IMR-90 (cell line): ENCODE measurements at regions not wholly inside any gene's neighbourhood (a gene's known extent, or its start where the extent isn't known, plus 50 kb on each side); places are given as distances from the start of the nearest gene placed in this dataset.

Experiments used
- ATAC-seq: fragments of 200-7000 bp; cut with Tn5 transposase; 2 replicates; pipeline ENCODE4 v1.9.1; 2020; ENCODE audit warnings: low read depth, mild to moderate bottlenecking, moderate library complexity
- BruUV-seq: library from RNA; stranded (reverse); fragments of 400-500 nt; replicated peaks from 2 replicates; lab custom pipeline; 2021; lab: Mats Ljungman, UMichigan
- CTCF ChIA-PET: fragments of 300-600 bp; formaldehyde crosslinking; extraction: SDS; loops from one replicate; lab custom pipeline; 2021; ENCODE audit warnings: antibody characterized with exemption; lab: Yijun Ruan, JAX
- POLR2A ChIA-PET: fragments of 300-600 bp; sonication (Branson Sonifier 250); formaldehyde crosslinking; loops from one replicate; lab custom pipeline; 2022; ENCODE audit warnings: antibody characterized with exemption; ENCODE audit not compliant: unreplicated experiment; lab: Charles Lee
- DNase-seq: peaks from one replicate; pipeline ENCODE4 v3.0.0; 2013
- H2AFZ ChIP-seq: replicated peaks from 2 replicates; pipeline ENCODE3; 2013; ENCODE audit warnings: low read length, mild to moderate bottlenecking; ENCODE audit not compliant: poor library complexity
- H2AK5ac ChIP-seq: 2 replicates; pipeline ENCODE4 v1.6.1; 2013; ENCODE audit warnings: low read depth, low read length, inconsistent platforms
- H2AK9ac ChIP-seq: replicated peaks from 2 replicates; pipeline ENCODE3; 2013; ENCODE audit warnings: mild to moderate bottlenecking, low read depth, low read length, moderate library complexity; ENCODE audit not compliant: poor library complexity
- H2BK120ac ChIP-seq: 2 replicates; pipeline ENCODE4 v1.6.1; 2013; ENCODE audit warnings: low read depth, low read length, inconsistent platforms
- H2BK15ac ChIP-seq: 3 replicates; pipeline ENCODE4 v1.6.1; 2013; ENCODE audit warnings: low read depth, low read length, inconsistent platforms
- H2BK20ac ChIP-seq: 2 replicates; pipeline ENCODE4 v1.6.1; 2013; ENCODE audit warnings: low read depth, mild to moderate bottlenecking, inconsistent platforms, low read length, moderate library complexity
- H2BK5ac ChIP-seq: 2 replicates; pipeline ENCODE4 v1.6.1; 2013; ENCODE audit warnings: mild to moderate bottlenecking, low read depth, low read length, inconsistent platforms; ENCODE audit not compliant: poor library complexity, severe bottlenecking
- H3K14ac ChIP-seq: replicated peaks from 2 replicates; pipeline ENCODE4 v1.6.1; 2013; ENCODE audit warnings: low read depth, low read length, inconsistent platforms
- H3K18ac ChIP-seq: 2 replicates; pipeline ENCODE4 v1.6.1; 2013; ENCODE audit warnings: low read depth, low read length, control low read depth
- H3K23ac ChIP-seq: 2 replicates; pipeline ENCODE4 v1.6.1; 2013; ENCODE audit warnings: low read depth, low read length, inconsistent platforms
- H3K27ac ChIP-seq: 2 replicates; pipeline ENCODE4 v1.5.1; 2013; ENCODE audit warnings: mild to moderate bottlenecking, control low read depth, low read length; ENCODE audit not compliant: insufficient read depth
- H3K27me3 ChIP-seq: 2 replicates; pipeline ENCODE4 v1.6.1; 2013; ENCODE audit warnings: low read length; ENCODE audit not compliant: control insufficient read depth, insufficient read depth
- H3K36me3 ChIP-seq: 2 replicates; pipeline ENCODE4 v1.6.1; 2013; ENCODE audit warnings: low read length, mixed read lengths; ENCODE audit not compliant: control insufficient read depth, insufficient read depth
- H3K4ac ChIP-seq: 2 replicates; pipeline ENCODE4 v1.6.1; 2013; ENCODE audit warnings: low read depth, low read length, inconsistent platforms
- H3K4me1 ChIP-seq: 2 replicates; pipeline ENCODE4 v1.6.1; 2013; ENCODE audit warnings: low read length, mixed read lengths; ENCODE audit not compliant: control insufficient read depth, insufficient read depth
- H3K4me2 ChIP-seq: 2 replicates; pipeline ENCODE4 v1.6.1; 2013; ENCODE audit warnings: low read depth, mild to moderate bottlenecking, control low read depth, low read length, moderate library complexity
- H3K4me3 ChIP-seq: 2 replicates; pipeline ENCODE4 v1.5.1; 2013; ENCODE audit warnings: low read depth, mild to moderate bottlenecking, control low read depth, low read length, moderate library complexity; ENCODE audit not compliant: insufficient read depth
- H3K56ac ChIP-seq: 2 replicates; pipeline ENCODE4 v1.6.1; 2013; ENCODE audit warnings: low read length, inconsistent platforms; ENCODE audit not compliant: insufficient read depth; ENCODE audit errors: extremely low read depth
- H3K79me1 ChIP-seq, 2 experiments: 2 replicates each; pipeline ENCODE4 v1.6.1; 2013; ENCODE audit warnings: low read length in 2 of 2, inconsistent platforms in 1 of 2, low read depth in 1 of 2
- H3K9ac ChIP-seq: 2 replicates; pipeline ENCODE4 v1.6.1; 2013; ENCODE audit warnings: low read depth, low read length, control low read depth
- H3K9me1 ChIP-seq: 2 replicates; pipeline ENCODE4 v1.6.1; 2013; ENCODE audit warnings: low read length, inconsistent platforms; ENCODE audit not compliant: insufficient read depth
- H3K9me3 ChIP-seq: 2 replicates; pipeline ENCODE4 v1.6.1; 2013; ENCODE audit warnings: low read length; ENCODE audit not compliant: control insufficient read depth, insufficient read depth
- H4K20me1 ChIP-seq: 2 replicates; pipeline ENCODE4 v1.6.1; 2013; ENCODE audit warnings: low read length, inconsistent platforms; ENCODE audit not compliant: insufficient read depth
- H4K5ac ChIP-seq: 2 replicates; pipeline ENCODE4 v1.6.1; 2013; ENCODE audit warnings: mild to moderate bottlenecking, low read depth, low read length, control low read depth
- H4K8ac ChIP-seq, 2 experiments: 2 replicates each; pipeline ENCODE4 v1.6.1; 2013; ENCODE audit warnings: low read depth in 2 of 2, low read length in 2 of 2, control low read depth in 1 of 2, inconsistent platforms in 1 of 2
- H4K91ac ChIP-seq: 2 replicates; pipeline ENCODE4 v1.6.1; 2013; ENCODE audit warnings: low read depth, low read length, inconsistent platforms; ENCODE audit not compliant: insufficient read depth
- CEBPB ChIP-seq: IDR thresholded peaks from 2 replicates; pipeline ENCODE4 v1.6.1; 2012; ENCODE audit warnings: low read depth, low read length, improper control_type of control experiment
- FOS ChIP-seq: fragments of 150-350 bp; IDR thresholded peaks from 2 replicates; pipeline ENCODE4 v1.6.1; 2016; ENCODE audit warnings: low read depth, low read length
- POLR2A ChIP-seq: IDR thresholded peaks from 2 replicates; pipeline ENCODE4 v1.6.1; 2012; ENCODE audit warnings: mild to moderate bottlenecking, low read depth, low read length
- RAD21 ChIP-seq: IDR thresholded peaks from 2 replicates; pipeline ENCODE4 v1.6.1; 2012; ENCODE audit warnings: low read length, improper control_type of control experiment
- RCOR1 ChIP-seq: IDR thresholded peaks from 2 replicates; pipeline ENCODE4 v1.6.1; 2012; ENCODE audit warnings: mild to moderate bottlenecking, low read length, improper control_type of control experiment; ENCODE audit not compliant: insufficient replicate concordance
- RFX5 ChIP-seq: IDR thresholded peaks from 2 replicates; pipeline ENCODE4 v1.8.0; 2012; ENCODE audit warnings: low read depth, mild to moderate bottlenecking, low read length, moderate library complexity
- WGBS, 2 experiments: methylation state at CpG; one replicate each; pipeline versions ENCODE4 v1.1.5 to v1.1.7; 2013; ENCODE audit warnings: missing lambda C conversion rate in 2 of 2; ENCODE audit not compliant: insufficient read length in 1 of 2; ENCODE audit errors: extremely low coverage in 2 of 2; 5-methylcytosine and 5-hydroxymethylcytosine counted together
- dilution Hi-C: fragments of 300-500 bp; cut with HindIII; formaldehyde crosslinking; loops from one replicate; pipeline ENCODE4 v1.14.3; 2018; ENCODE audit warnings: low sequenced_read_pairs; ENCODE audit not compliant: unreplicated experiment
- in situ Hi-C: fragments of 300-500 bp; cut with MboI; formaldehyde crosslinking; loops from 3 replicates; pipeline ENCODE4 v1.14.3; 2019; ENCODE audit warnings: low sequenced_read_pairs, inconsistent platforms, mixed read lengths
- intact Hi-C: fragments of 100-400 bp; cut with micrococcal nuclease; formaldehyde crosslinking; loops from 2 replicates; pipeline ENCODE4 v1.10.0; 2022
- TF ChIP-seq, protein P1 (sequence below): conservative IDR thresholded peaks from 2 replicates; pipeline ENCODE4 v1.5.1; 2012; ENCODE audit warnings: mild to moderate bottlenecking, low read depth, low read length, improper control_type of control experiment

DNA sequence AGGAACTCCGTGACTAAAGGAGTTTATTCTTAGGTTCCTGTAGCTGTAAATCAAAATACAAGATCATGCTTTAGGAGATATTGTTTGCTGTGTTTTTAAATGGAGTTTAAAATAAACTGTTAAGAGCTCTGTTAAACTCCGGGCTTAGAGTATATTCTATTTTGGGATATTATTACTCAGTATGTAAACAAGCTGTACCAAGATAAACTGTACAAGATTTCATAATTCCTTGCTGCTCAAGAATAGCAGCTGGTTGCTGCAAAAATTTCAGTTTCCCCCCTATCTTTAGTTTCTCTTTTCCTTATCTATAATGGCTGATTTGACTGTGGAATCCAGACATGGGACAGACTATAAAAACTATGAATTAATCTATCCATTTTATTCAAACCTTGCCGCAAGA lies 215.7 kb downstream of the HTR7 start:
- H3K4ac ChIP-seq, result no peak overlapping the region
- no peak overlapping the region for H2BK5ac ChIP-seq
- H3K23ac ChIP-seq, result no peak overlapping the region
- no peak overlapping the region for H3K56ac ChIP-seq
- no peak overlapping the region for H4K8ac ChIP-seq
- no peak overlapping the region for H2BK120ac ChIP-seq
- peak; percentile 80 for ATAC-seq
- no peak overlapping the region for H2AFZ ChIP-seq
- no peak overlapping the region for H2BK15ac ChIP-seq
- DNase-seq, result peak; percentile 46
- POLR2A ChIA-PET, result no interaction called here
- no peaks in the 10 kb centered on the region; the same call in 1 of the 2 replicates for H3K27me3 ChIP-seq
- H3K4me1 ChIP-seq, result no peaks in the 10 kb centered on the region
- H3K27ac ChIP-seq, result no peak overlapping the region
- no peak overlapping the region for H2AK9ac ChIP-seq
- no peak overlapping the region for H4K5ac ChIP-seq
- H3K9ac ChIP-seq, result no peak overlapping the region
- CTCF ChIA-PET, result interaction anchor here (0.8 to 1.6 kb wide), 4 partner anchors 11 to 495 kb away, joined by 3 to 7 read pairs (median 4); no protein-coding TSS in a partner anchor
- dilution Hi-C loops, result no loop called here
- H2AK5ac ChIP-seq, result no peak overlapping the region
- H3K9me3 ChIP-seq, result no peaks in the 10 kb centered on the region
- H4K20me1 ChIP-seq, result no peaks in the 10 kb centered on the region
- no peak overlapping the region for H3K4me3 ChIP-seq
- no peak overlapping the region for H4K91ac ChIP-seq
- WGBS, 2 experiments, result no CpG with 5 or more reads among the region's 3 CpGs
- H3K4me2 ChIP-seq, result peak overlapping the region; percentile 25; the same call in 1 of the 2 replicates
- no peaks in the 10 kb centered on the region for H3K36me3 ChIP-seq
- intact Hi-C loops, result no loop called here
- no peak overlapping the region for H2BK20ac ChIP-seq
- H3K14ac ChIP-seq, result no peak overlapping the region
- no peak overlapping the region for H3K18ac ChIP-seq
- H3K9me1 ChIP-seq, result no peaks in the 10 kb centered on the region; the same call in 1 of the 2 replicates
- TF ChIP-seq, protein P1, sequence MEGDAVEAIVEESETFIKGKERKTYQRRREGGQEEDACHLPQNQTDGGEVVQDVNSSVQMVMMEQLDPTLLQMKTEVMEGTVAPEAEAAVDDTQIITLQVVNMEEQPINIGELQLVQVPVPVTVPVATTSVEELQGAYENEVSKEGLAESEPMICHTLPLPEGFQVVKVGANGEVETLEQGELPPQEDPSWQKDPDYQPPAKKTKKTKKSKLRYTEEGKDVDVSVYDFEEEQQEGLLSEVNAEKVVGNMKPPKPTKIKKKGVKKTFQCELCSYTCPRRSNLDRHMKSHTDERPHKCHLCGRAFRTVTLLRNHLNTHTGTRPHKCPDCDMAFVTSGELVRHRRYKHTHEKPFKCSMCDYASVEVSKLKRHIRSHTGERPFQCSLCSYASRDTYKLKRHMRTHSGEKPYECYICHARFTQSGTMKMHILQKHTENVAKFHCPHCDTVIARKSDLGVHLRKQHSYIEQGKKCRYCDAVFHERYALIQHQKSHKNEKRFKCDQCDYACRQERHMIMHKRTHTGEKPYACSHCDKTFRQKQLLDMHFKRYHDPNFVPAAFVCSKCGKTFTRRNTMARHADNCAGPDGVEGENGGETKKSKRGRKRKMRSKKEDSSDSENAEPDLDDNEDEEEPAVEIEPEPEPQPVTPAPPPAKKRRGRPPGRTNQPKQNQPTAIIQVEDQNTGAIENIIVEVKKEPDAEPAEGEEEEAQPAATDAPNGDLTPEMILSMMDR, result no peak
- TF ChIP-seq POLR2A (no peak), CEBPB (peak; percentile 34; the same call in 1 of the 2 replicates), RCOR1 (no peak), FOS (no peak), RFX5 (no peak), RAD21 (no peak)
- no peaks in the 10 kb centered on the region for H3K79me1 ChIP-seq
- BruUV-seq, result no TSS peak
- in situ Hi-C loops, result no loop called here
